ENCODE measurements at regions not wholly inside any gene's neighbourhood (a gene's known extent, or its start where the extent isn't known, plus 50 kb on each side); places are given as distances from the start of the nearest gene placed in this dataset.

GRCh38 chr1:117694543-117694942 is 88.7 kb downstream of the TENT5C start:
- TF ChIP-seq CTCF (IDR thresholded peaks at IDR 0.05): no peak
- no peak for TF ChIP-seq POLR2AphosphoS5 (IDR thresholded peaks at IDR 0.05)

Measured in esophagus muscularis mucosa (tissue), 3 donors.